ENCODE measurements at regions not wholly inside any gene's neighbourhood (a gene's known extent, or its start where the extent isn't known, plus 50 kb on each side); places are given as distances from the start of the nearest gene placed in this dataset.
"Not testable (repeated sequence)": the region's sequence is repeated elsewhere in the genome, so short reads cannot be mapped to it uniquely, and the experiment has no call there.

GRCh38 chr7:68400783-68401182 is 1197.5 kb upstream of the AUTS2 start:
- H3K36me3 ChIP-seq (ENCODE audit: insufficient read depth, low read length), result no peaks in the 10 kb centered on the region

GRCh38 chr7:68401313-68401712 is 1197.0 kb upstream of the AUTS2 start:
- Histone ChIP-seq H3K9ac (ENCODE audit: low read depth, low read length) (no peak overlapping the region), H3K4me3 (ENCODE audit: low read length) (no peak overlapping the region), H3K27me3 (ENCODE audit: control insufficient read depth, insufficient read depth, low read length) (no peaks in the 10 kb centered on the region), H3K4me2 (ENCODE audit: low read length) (no peak overlapping the region), H3K9me3 (replicated peaks; ENCODE audit: low read length) (no peaks in the 10 kb centered on the region), H3K4me1 (ENCODE audit: control insufficient read depth, insufficient read depth, low read length) (no peaks in the 10 kb centered on the region), H3K36me3 (ENCODE audit: insufficient read depth, low read length) (no peaks in the 10 kb centered on the region)

More at GRCh38 chr7:68400783-68401182, 1197.5 kb upstream of the AUTS2 start:
- no peaks in the 10 kb centered on the region for H3K9me3 ChIP-seq (replicated peaks; ENCODE audit: low read length)
- H3K4me3 ChIP-seq (ENCODE audit: low read length), result no peak overlapping the region
- H3K4me1 ChIP-seq (ENCODE audit: control insufficient read depth, insufficient read depth, low read length), result no peaks in the 10 kb centered on the region
- no peaks in the 10 kb centered on the region for H3K27me3 ChIP-seq (ENCODE audit: control insufficient read depth, insufficient read depth, low read length)
- no peak overlapping the region for H3K9ac ChIP-seq (ENCODE audit: low read depth, low read length)
- no peak overlapping the region for H3K4me2 ChIP-seq (ENCODE audit: low read length)

GRCh38 chr7:68406480-68406879 is 1191.8 kb upstream of the AUTS2 start:
- Histone ChIP-seq H3K9me3 (replicated peaks; ENCODE audit: low read length) (no peaks in the 10 kb centered on the region), H3K4me3 (ENCODE audit: low read length) (no peak overlapping the region), H3K4me2 (ENCODE audit: low read length) (no peak overlapping the region), H3K36me3 (ENCODE audit: insufficient read depth, low read length) (no peaks in the 10 kb centered on the region), H3K27me3 (ENCODE audit: control insufficient read depth, insufficient read depth, low read length) (no peaks in the 10 kb centered on the region), H3K9ac (ENCODE audit: low read depth, low read length) (no peak overlapping the region), H3K4me1 (ENCODE audit: control insufficient read depth, insufficient read depth, low read length) (no peaks in the 10 kb centered on the region)

- Histone ChIP-seq H3K4me1 (ENCODE audit: control insufficient read depth, insufficient read depth, low read length) (no peaks in the 10 kb centered on the region), H3K9ac (ENCODE audit: low read depth, low read length) (no peak overlapping the region), H3K36me3 (ENCODE audit: insufficient read depth, low read length) (no peaks in the 10 kb centered on the region), H3K4me2 (ENCODE audit: low read length) (no peak overlapping the region), H3K9me3 (replicated peaks; ENCODE audit: low read length) (no peaks in the 10 kb centered on the region), H3K4me3 (ENCODE audit: low read length) (no peak overlapping the region), H3K27me3 (ENCODE audit: control insufficient read depth, insufficient read depth, low read length) (no peaks in the 10 kb centered on the region)
Measured at GRCh38 chr7:68407460-68407859, 1190.8 kb upstream of the AUTS2 start.

GRCh38 chr7:68408873-68409272 is 1189.4 kb upstream of the AUTS2 start:
- Histone ChIP-seq H3K36me3 (ENCODE audit: insufficient read depth, low read length) (no peaks in the 10 kb centered on the region), H3K9me3 (replicated peaks; ENCODE audit: low read length) (no peaks in the 10 kb centered on the region), H3K4me1 (ENCODE audit: control insufficient read depth, insufficient read depth, low read length) (no peaks in the 10 kb centered on the region), H3K9ac (ENCODE audit: low read depth, low read length) (no peak overlapping the region), H3K27me3 (ENCODE audit: control insufficient read depth, insufficient read depth, low read length) (no peaks in the 10 kb centered on the region), H3K4me3 (ENCODE audit: low read length) (no peak overlapping the region), H3K4me2 (ENCODE audit: low read length) (no peak overlapping the region)

GRCh38 chr7:68409851-68410250 is 1188.4 kb upstream of the AUTS2 start:
- Histone ChIP-seq H3K36me3 (ENCODE audit: insufficient read depth, low read length) (no peaks in the 10 kb centered on the region), H3K9me3 (replicated peaks; ENCODE audit: low read length) (no peaks in the 10 kb centered on the region), H3K9ac (ENCODE audit: low read depth, low read length) (no peak overlapping the region), H3K4me1 (ENCODE audit: control insufficient read depth, insufficient read depth, low read length) (no peaks in the 10 kb centered on the region), H3K4me2 (ENCODE audit: low read length) (no peak overlapping the region), H3K4me3 (ENCODE audit: low read length) (no peak overlapping the region), H3K27me3 (ENCODE audit: control insufficient read depth, insufficient read depth, low read length) (no peaks in the 10 kb centered on the region)

GRCh38 chr7:68410693-68411092 is 1187.6 kb upstream of the AUTS2 start:
- H3K9ac ChIP-seq (ENCODE audit: low read depth, low read length); H3K27me3 ChIP-seq (ENCODE audit: control insufficient read depth, insufficient read depth, low read length): not testable (repeated sequence)

GRCh38 chr7:68411742-68412141 is 1186.5 kb upstream of the AUTS2 start:
- Histone ChIP-seq H3K4me2 (ENCODE audit: low read length) (no peak overlapping the region), H3K4me3 (ENCODE audit: low read length) (no peak overlapping the region), H3K4me1 (ENCODE audit: control insufficient read depth, insufficient read depth, low read length) (no peaks in the 10 kb centered on the region), H3K9ac (ENCODE audit: low read depth, low read length) (no peak overlapping the region), H3K36me3 (ENCODE audit: insufficient read depth, low read length) (no peaks in the 10 kb centered on the region), H3K27me3 (ENCODE audit: control insufficient read depth, insufficient read depth, low read length) (no peaks in the 10 kb centered on the region), H3K9me3 (replicated peaks; ENCODE audit: low read length) (no peaks in the 10 kb centered on the region)

More at GRCh38 chr7:68410693-68411092, 1187.6 kb upstream of the AUTS2 start:
- H3K4me2 ChIP-seq (ENCODE audit: low read length); H3K36me3 ChIP-seq (ENCODE audit: insufficient read depth, low read length); H3K4me3 ChIP-seq (ENCODE audit: low read length); H3K4me1 ChIP-seq (ENCODE audit: control insufficient read depth, insufficient read depth, low read length); H3K9me3 ChIP-seq (replicated peaks; ENCODE audit: low read length): not testable (repeated sequence)

GRCh38 chr7:68414631-68415425 is 1183.4 kb upstream of the AUTS2 start:
- Histone ChIP-seq H3K4me3 (ENCODE audit: low read length) (no peak overlapping the region), H3K4me2 (ENCODE audit: low read length) (no peak overlapping the region), H3K27me3 (ENCODE audit: control insufficient read depth, insufficient read depth, low read length) (no peaks in the 10 kb centered on the region), H3K4me1 (ENCODE audit: control insufficient read depth, insufficient read depth, low read length) (no peaks in the 10 kb centered on the region), H3K9ac (ENCODE audit: low read depth, low read length) (no peak overlapping the region), H3K36me3 (ENCODE audit: insufficient read depth, low read length) (no peaks in the 10 kb centered on the region), H3K9me3 (replicated peaks; ENCODE audit: low read length) (no peaks in the 10 kb centered on the region)

- Histone ChIP-seq H3K36me3 (ENCODE audit: insufficient read depth, low read length) (no peaks in the 10 kb centered on the region), H3K4me2 (ENCODE audit: low read length) (no peak overlapping the region), H3K4me1 (ENCODE audit: control insufficient read depth, insufficient read depth, low read length) (no peaks in the 10 kb centered on the region), H3K9me3 (replicated peaks; ENCODE audit: low read length) (no peaks in the 10 kb centered on the region), H3K4me3 (ENCODE audit: low read length) (no peak overlapping the region), H3K9ac (ENCODE audit: low read depth, low read length) (no peak overlapping the region), H3K27me3 (ENCODE audit: control insufficient read depth, insufficient read depth, low read length) (no peaks in the 10 kb centered on the region)
Measured at GRCh38 chr7:68417002-68417401, 1181.3 kb upstream of the AUTS2 start.

GRCh38 chr7:68417659-68418058 is 1180.6 kb upstream of the AUTS2 start:
- no peak overlapping the region for H3K4me3 ChIP-seq (ENCODE audit: low read length)
- H3K27me3 ChIP-seq (ENCODE audit: control insufficient read depth, insufficient read depth, low read length), result no peaks in the 10 kb centered on the region
- no peaks in the 10 kb centered on the region for H3K36me3 ChIP-seq (ENCODE audit: insufficient read depth, low read length)
- no peak overlapping the region for H3K9ac ChIP-seq (ENCODE audit: low read depth, low read length)
- H3K9me3 ChIP-seq (replicated peaks; ENCODE audit: low read length), result no peaks in the 10 kb centered on the region
- no peak overlapping the region for H3K4me2 ChIP-seq (ENCODE audit: low read length)
- no peaks in the 10 kb centered on the region for H3K4me1 ChIP-seq (ENCODE audit: control insufficient read depth, insufficient read depth, low read length)

All from skeletal muscle satellite cell (primary cell).